ENCODE measurements at regions not wholly inside any gene's neighbourhood (a gene's known extent, or its start where the extent isn't known, plus 50 kb on each side); places are given as distances from the start of the nearest gene placed in this dataset.
A peak's percentile ranks its signal among the peaks of the same experiment; 100 is the strongest.

GRCh38 chr2:223537651-223538601 is 64.2 kb downstream of the SCG2 start:
- DNase-seq (no peak), ATAC-seq (ENCODE audit: low FRiP score in 2 of 2) (no peak)
- H3K4me1 ChIP-seq: no peaks in the 10 kb centered on the region
- no peak overlapping the region for H3K4me3 ChIP-seq
- H3K36me3 ChIP-seq: no peaks in the 10 kb centered on the region
- no peak for TF ChIP-seq EP300 (IDR thresholded peaks at IDR 0.05)
- TF ChIP-seq POLR2AphosphoS5 (IDR thresholded peaks at IDR 0.05): no peak
- no peak for TF ChIP-seq POLR2A (IDR thresholded peaks at IDR 0.05)
- TF ChIP-seq CTCF (IDR thresholded peaks at IDR 0.05): no peak
- H3K27me3 ChIP-seq: no peaks in the 10 kb centered on the region
- WGBS, 2 donors: 44 to 51% methylated on average over 5 of the region's 5 CpGs
- no peaks in the 10 kb centered on the region for H3K9me3 ChIP-seq
- no peak overlapping the region for H3K27ac ChIP-seq

- H3K27me3 ChIP-seq: no peaks in the 10 kb centered on the region
- TF ChIP-seq POLR2A (IDR thresholded peaks at IDR 0.05) (no peak), EP300 (IDR thresholded peaks at IDR 0.05) (no peak), CTCF (IDR thresholded peaks at IDR 0.05) (no peak), POLR2AphosphoS5 (IDR thresholded peaks at IDR 0.05) (no peak)
- H3K4me3 ChIP-seq: no peak overlapping the region
- DNase-seq (no peak), ATAC-seq (ENCODE audit: low FRiP score in 2 of 2) (peak in 1 of 2 donors; percentile 35)
- H3K9me3 ChIP-seq: no peaks in the 10 kb centered on the region
- H3K36me3 ChIP-seq: no peaks in the 10 kb centered on the region
- 44 to 47% methylated on average over 8 of the region's 8 CpGs for WGBS, 2 donors
- H3K27ac ChIP-seq: no peak overlapping the region
- H3K4me1 ChIP-seq: no peaks in the 10 kb centered on the region
Observed at GRCh38 chr2:223538920-223539440, 63.2 kb downstream of the SCG2 start.

- 81 to 83% methylated on average over 2 of the region's 2 CpGs for WGBS, 2 donors
- Histone ChIP-seq H3K9me3 (no peaks in the 10 kb centered on the region), H3K4me1 (no peaks in the 10 kb centered on the region), H3K27me3 (no peaks in the 10 kb centered on the region), H3K4me3 (no peak overlapping the region), H3K27ac (no peak overlapping the region), H3K36me3 (no peaks in the 10 kb centered on the region)
- DNase-seq: no peak
- no peak for ATAC-seq (ENCODE audit: low FRiP score in 2 of 2)
- TF ChIP-seq CTCF (IDR thresholded peaks at IDR 0.05) (no peak), EP300 (IDR thresholded peaks at IDR 0.05) (no peak)
Observed at GRCh38 chr2:223541546-223541945, 60.6 kb downstream of the SCG2 start.

GRCh38 chr2:223542501-223542900 is 59.7 kb downstream of the SCG2 start:
- Histone ChIP-seq H3K27ac (no peak overlapping the region), H3K9me3 (no peaks in the 10 kb centered on the region), H3K4me1 (no peaks in the 10 kb centered on the region), H3K4me3 (no peak overlapping the region), H3K36me3 (no peaks in the 10 kb centered on the region), H3K27me3 (no peaks in the 10 kb centered on the region)
- 84 to 90% methylated on average over 7 of the region's 7 CpGs for WGBS, 2 donors
- ATAC-seq (ENCODE audit: low FRiP score in 2 of 2) (no peak), DNase-seq (no peak)
- TF ChIP-seq POLR2AphosphoS5 (IDR thresholded peaks at IDR 0.05): no peak
- no peak for TF ChIP-seq EP300 (IDR thresholded peaks at IDR 0.05)
- no peak for TF ChIP-seq CTCF (IDR thresholded peaks at IDR 0.05)
- no peak for TF ChIP-seq POLR2A (IDR thresholded peaks at IDR 0.05)
